Activated CD4-positive, alpha-beta T cell treated with anti-CD3 and anti-CD28 coated beads, Interleukin-2, amount 10 ng/mL, durations not matched to agents 7 days and 5 days (primary cell): ENCODE measurements at regions not wholly inside any gene's neighbourhood (a gene's known extent, or its start where the extent isn't known, plus 50 kb on each side); places are given as distances from the start of the nearest gene placed in this dataset.

Experiments
- CTCF ChIA-PET: fragments of 350-600 bp; sonication (Branson Sonifier 250); formaldehyde crosslinking; loops from one replicate; lab custom pipeline; 2021; ENCODE audit warnings: antibody characterized with exemption; lab: Charles Lee
- POLR2A ChIA-PET: fragments of 350-600 bp; sonication (Branson Sonifier 250); formaldehyde crosslinking; loops from one replicate; lab custom pipeline; 2021; ENCODE audit warnings: antibody characterized with exemption; lab: Charles Lee
- DNase-seq: peaks from one replicate; pipeline ENCODE4 v3.0.0-alpha.2; 2020
- H3K27ac Mint-ChIP-seq: one replicate; pipeline ENCODE4 v1.8.0; 2021; ENCODE audit warnings: mild to moderate bottlenecking, moderate library complexity, mixed read lengths
- H3K27me3 Mint-ChIP-seq: one replicate; pipeline ENCODE4 v1.8.0; 2021; ENCODE audit warnings: mixed read lengths
- H3K36me3 Mint-ChIP-seq: one replicate; pipeline ENCODE4 v1.8.0; 2021; ENCODE audit warnings: low read depth, mixed read lengths
- H3K4me1 Mint-ChIP-seq: one replicate; pipeline ENCODE4 v1.8.0; 2021; ENCODE audit warnings: mixed read lengths
- H3K4me3 Mint-ChIP-seq: one replicate; pipeline ENCODE4 v1.8.0; 2021; ENCODE audit warnings: mild to moderate bottlenecking, moderate library complexity, mixed read lengths
- H3K9me3 Mint-ChIP-seq: one replicate; pipeline ENCODE4 v1.8.0; 2021; ENCODE audit warnings: mixed read lengths

GRCh38 chr22:27518531-27519340, 282.8 kb downstream of the MN1 start:
- no peaks in the 10 kb centered on the region for H3K9me3 Mint-ChIP-seq
- H3K27ac Mint-ChIP-seq, result no peak overlapping the region
- CTCF ChIA-PET, result no interaction called here
- H3K27me3 Mint-ChIP-seq, result no peaks in the 10 kb centered on the region
- H3K36me3 Mint-ChIP-seq, result no peaks in the 10 kb centered on the region
- no peak overlapping the region for H3K4me3 Mint-ChIP-seq
- no peaks in the 10 kb centered on the region for H3K4me1 Mint-ChIP-seq
- DNase-seq, result no peak
- POLR2A ChIA-PET, result no interaction called here

- DNase-seq, result no peak
- Mint-ChIP-seq H3K27me3 (no peaks in the 10 kb centered on the region), H3K4me1 (no peaks in the 10 kb centered on the region), H3K27ac (no peak overlapping the region), H3K4me3 (no peak overlapping the region), H3K9me3 (no peaks in the 10 kb centered on the region), H3K36me3 (no peaks in the 10 kb centered on the region)
- ChIA-PET CTCF (no interaction called here), POLR2A (no interaction called here)
Measured at GRCh38 chr22:27523711-27524110, 277.8 kb downstream of the MN1 start.

GRCh38 chr22:27525711-27526110, 275.8 kb downstream of the MN1 start:
- Mint-ChIP-seq H3K4me3 (no peak overlapping the region), H3K36me3 (no peaks in the 10 kb centered on the region), H3K9me3 (no peaks in the 10 kb centered on the region), H3K4me1 (no peaks in the 10 kb centered on the region), H3K27me3 (no peaks in the 10 kb centered on the region), H3K27ac (no peak overlapping the region)
- CTCF ChIA-PET, result no interaction called here
- POLR2A ChIA-PET, result no interaction called here
- no peak for DNase-seq

- no peaks in the 10 kb centered on the region for H3K9me3 Mint-ChIP-seq
- no peaks in the 10 kb centered on the region for H3K4me1 Mint-ChIP-seq
- POLR2A ChIA-PET, result no interaction called here
- no peak overlapping the region for H3K27ac Mint-ChIP-seq
- H3K27me3 Mint-ChIP-seq, result no peaks in the 10 kb centered on the region
- H3K36me3 Mint-ChIP-seq, result no peaks in the 10 kb centered on the region
- DNase-seq, result no peak
- no peak overlapping the region for H3K4me3 Mint-ChIP-seq
- CTCF ChIA-PET, result no interaction called here
Measured at GRCh38 chr22:27526901-27527300, 274.7 kb downstream of the MN1 start.

- no peaks in the 10 kb centered on the region for H3K36me3 Mint-ChIP-seq
Measured at GRCh38 chr22:27531782-27532530, 269.6 kb downstream of the MN1 start.

GRCh38 chr22:27533105-27533745, 268.3 kb downstream of the MN1 start:
- H3K36me3 Mint-ChIP-seq, result no peaks in the 10 kb centered on the region
- DNase-seq, result no peak
- ChIA-PET CTCF (no interaction called here), POLR2A (no interaction called here)
- H3K4me1 Mint-ChIP-seq, result no peaks in the 10 kb centered on the region
- no peaks in the 10 kb centered on the region for H3K9me3 Mint-ChIP-seq
- H3K27me3 Mint-ChIP-seq, result no peaks in the 10 kb centered on the region
- H3K27ac Mint-ChIP-seq, result no peak overlapping the region
- no peak overlapping the region for H3K4me3 Mint-ChIP-seq

More at GRCh38 chr22:27531782-27532530, 269.6 kb downstream of the MN1 start:
- H3K4me3 Mint-ChIP-seq, result no peak overlapping the region
- no peaks in the 10 kb centered on the region for H3K9me3 Mint-ChIP-seq
- no peaks in the 10 kb centered on the region for H3K27me3 Mint-ChIP-seq
- ChIA-PET POLR2A (no interaction called here), CTCF (no interaction called here)
- H3K4me1 Mint-ChIP-seq, result no peaks in the 10 kb centered on the region
- H3K27ac Mint-ChIP-seq, result no peak overlapping the region
- no peak for DNase-seq

GRCh38 chr22:27534720-27535125, 266.8 kb downstream of the MN1 start:
- DNase-seq, result no peak
- Mint-ChIP-seq H3K27ac (no peak overlapping the region), H3K36me3 (no peaks in the 10 kb centered on the region), H3K27me3 (no peaks in the 10 kb centered on the region), H3K4me1 (no peaks in the 10 kb centered on the region), H3K4me3 (no peak overlapping the region), H3K9me3 (no peaks in the 10 kb centered on the region)
- CTCF ChIA-PET, result no interaction called here
- POLR2A ChIA-PET, result no interaction called here

GRCh38 chr22:27535452-27535851, 266.1 kb downstream of the MN1 start:
- H3K4me1 Mint-ChIP-seq, result no peaks in the 10 kb centered on the region
- ChIA-PET CTCF (no interaction called here), POLR2A (no interaction called here)
- no peak overlapping the region for H3K4me3 Mint-ChIP-seq
- H3K36me3 Mint-ChIP-seq, result no peaks in the 10 kb centered on the region
- H3K27ac Mint-ChIP-seq, result no peak overlapping the region
- no peak for DNase-seq
- no peaks in the 10 kb centered on the region for H3K27me3 Mint-ChIP-seq
- H3K9me3 Mint-ChIP-seq, result no peaks in the 10 kb centered on the region

- H3K9me3 Mint-ChIP-seq, result no peaks in the 10 kb centered on the region
Measured at GRCh38 chr22:27537501-27537900, 264.1 kb downstream of the MN1 start.

GRCh38 chr22:27538666-27539065, 262.9 kb downstream of the MN1 start:
- no peaks in the 10 kb centered on the region for H3K36me3 Mint-ChIP-seq
- H3K9me3 Mint-ChIP-seq, result no peaks in the 10 kb centered on the region

More at GRCh38 chr22:27537501-27537900, 264.1 kb downstream of the MN1 start:
- no peak for DNase-seq
- ChIA-PET CTCF (no interaction called here), POLR2A (no interaction called here)
- H3K4me3 Mint-ChIP-seq, result no peak overlapping the region
- no peaks in the 10 kb centered on the region for H3K27me3 Mint-ChIP-seq
- no peak overlapping the region for H3K27ac Mint-ChIP-seq
- H3K36me3 Mint-ChIP-seq, result no peaks in the 10 kb centered on the region
- H3K4me1 Mint-ChIP-seq, result no peaks in the 10 kb centered on the region

GRCh38 chr22:27540247-27540646, 261.3 kb downstream of the MN1 start:
- CTCF ChIA-PET, result no interaction called here
- Mint-ChIP-seq H3K27ac (no peak overlapping the region), H3K4me3 (no peak overlapping the region), H3K27me3 (no peaks in the 10 kb centered on the region), H3K4me1 (no peaks in the 10 kb centered on the region), H3K9me3 (no peaks in the 10 kb centered on the region), H3K36me3 (no peaks in the 10 kb centered on the region)
- POLR2A ChIA-PET, result no interaction called here
- no peak for DNase-seq

More at GRCh38 chr22:27538666-27539065, 262.9 kb downstream of the MN1 start:
- H3K4me3 Mint-ChIP-seq, result no peak overlapping the region
- no peaks in the 10 kb centered on the region for H3K27me3 Mint-ChIP-seq
- H3K27ac Mint-ChIP-seq, result no peak overlapping the region
- no peak for DNase-seq
- CTCF ChIA-PET, result no interaction called here
- POLR2A ChIA-PET, result no interaction called here
- H3K4me1 Mint-ChIP-seq, result no peaks in the 10 kb centered on the region

- no peak for DNase-seq
- Mint-ChIP-seq H3K27me3 (no peaks in the 10 kb centered on the region), H3K4me1 (no peaks in the 10 kb centered on the region), H3K9me3 (no peaks in the 10 kb centered on the region), H3K27ac (no peak overlapping the region), H3K36me3 (no peaks in the 10 kb centered on the region), H3K4me3 (no peak overlapping the region)
- ChIA-PET POLR2A (no interaction called here), CTCF (no interaction called here)
Measured at GRCh38 chr22:27540656-27541396, 260.7 kb downstream of the MN1 start.

- H3K9me3 Mint-ChIP-seq, result no peaks in the 10 kb centered on the region
- H3K4me3 Mint-ChIP-seq, result no peak overlapping the region
- POLR2A ChIA-PET, result no interaction called here
- no peak overlapping the region for H3K27ac Mint-ChIP-seq
- H3K36me3 Mint-ChIP-seq, result no peaks in the 10 kb centered on the region
- CTCF ChIA-PET, result no interaction called here
- DNase-seq, result no peak
- H3K4me1 Mint-ChIP-seq, result no peaks in the 10 kb centered on the region
- no peaks in the 10 kb centered on the region for H3K27me3 Mint-ChIP-seq
Measured at GRCh38 chr22:27541836-27542235, 259.7 kb downstream of the MN1 start.
